HEK293 (cell line): ENCODE measurements at regions not wholly inside any gene's neighbourhood (a gene's known extent, or its start where the extent isn't known, plus 50 kb on each side); places are given as distances from the start of the nearest gene placed in this dataset.

Experiments
- BCL6B ChIP-seq: fragments of 450-650 bp; formaldehyde crosslinking; IDR thresholded peaks from 2 replicates; pipeline ENCODE4 v1.5.1; 2017; ENCODE audit warnings: missing biosample characterization, missing genetic modification characterization
- CTCF ChIP-seq: fragments of 450-650 bp; formaldehyde crosslinking; IDR thresholded peaks from 2 replicates; pipeline ENCODE4 v1.5.1; 2016; ENCODE audit warnings: missing biosample characterization, missing genetic modification characterization
- ELK4 ChIP-seq: IDR thresholded peaks from 2 replicates; pipeline ENCODE4 v1.6.1; 2011; ENCODE audit warnings: mild to moderate bottlenecking, low read depth, low read length, borderline replicate concordance
- GLIS2 ChIP-seq: fragments of 450-650 bp; formaldehyde crosslinking; IDR thresholded peaks from 2 replicates; pipeline ENCODE4 v1.5.1; 2016; ENCODE audit warnings: missing biosample characterization, missing genetic modification characterization
- HOXD13 ChIP-seq: sonication (generic); formaldehyde crosslinking; IDR thresholded peaks from 2 replicates; pipeline ENCODE4 v1.8.0; 2022; ENCODE audit warnings: missing genetic modification reagents, borderline replicate concordance
- OSR2 ChIP-seq: fragments of 450-650 bp; formaldehyde crosslinking; IDR thresholded peaks from 2 replicates; pipeline ENCODE4 v1.5.1; 2016; ENCODE audit warnings: missing biosample characterization, missing genetic modification characterization
- YY1 ChIP-seq: fragments of 450-650 bp; formaldehyde crosslinking; IDR thresholded peaks from 2 replicates; pipeline ENCODE4 v1.5.1; 2018; ENCODE audit warnings: missing biosample characterization, missing genetic modification characterization
- ZBTB20 ChIP-seq: fragments of 450-650 bp; formaldehyde crosslinking; IDR thresholded peaks from 2 replicates; pipeline ENCODE4 v1.5.1; 2016; ENCODE audit warnings: missing biosample characterization, missing genetic modification characterization
- ZBTB6 ChIP-seq: fragments of 450-650 bp; formaldehyde crosslinking; IDR thresholded peaks from 2 replicates; pipeline ENCODE4 v1.5.1; 2017; ENCODE audit warnings: missing biosample characterization, missing genetic modification characterization
- ZBTB7A ChIP-seq: fragments of 450-650 bp; formaldehyde crosslinking; IDR thresholded peaks from 2 replicates; pipeline ENCODE4 v1.5.1; 2016; ENCODE audit warnings: low read depth, missing biosample characterization, missing genetic modification characterization
- ZBTB8A ChIP-seq: fragments of 450-650 bp; formaldehyde crosslinking; IDR thresholded peaks from 2 replicates; pipeline ENCODE4 v1.5.1; 2016; ENCODE audit warnings: missing biosample characterization, missing genetic modification characterization
- ZNF114 ChIP-seq: fragments of 450-650 bp; formaldehyde crosslinking; IDR thresholded peaks from 2 replicates; pipeline ENCODE4 v1.5.0; 2017; ENCODE audit warnings: missing biosample characterization, missing genetic modification characterization
- ZNF148 ChIP-seq: fragments of 450-650 bp; formaldehyde crosslinking; IDR thresholded peaks from 2 replicates; pipeline ENCODE4 v1.5.0; 2017; ENCODE audit warnings: missing biosample characterization, missing genetic modification characterization, borderline replicate concordance
- ZNF266 ChIP-seq: fragments of 450-650 bp; formaldehyde crosslinking; IDR thresholded peaks from 2 replicates; pipeline ENCODE4 v1.5.1; 2016; ENCODE audit warnings: missing biosample characterization, missing genetic modification characterization, low read depth
- ZNF280C ChIP-seq: fragments of 450-650 bp; formaldehyde crosslinking; IDR thresholded peaks from 2 replicates; pipeline ENCODE4 v1.5.1; 2016; ENCODE audit warnings: missing biosample characterization, missing genetic modification characterization
- ZNF350 ChIP-seq: fragments of 450-650 bp; formaldehyde crosslinking; IDR thresholded peaks from 2 replicates; pipeline ENCODE4 v1.5.0; 2017; ENCODE audit warnings: missing biosample characterization, mild to moderate bottlenecking, missing genetic modification characterization
- ZNF394 ChIP-seq: fragments of 450-650 bp; formaldehyde crosslinking; IDR thresholded peaks from 2 replicates; pipeline ENCODE4 v1.5.1; 2016; ENCODE audit warnings: missing biosample characterization, missing genetic modification characterization, mild to moderate bottlenecking, moderate library complexity, borderline replicate concordance
- ZNF398 ChIP-seq: fragments of 450-650 bp; formaldehyde crosslinking; IDR thresholded peaks from 2 replicates; pipeline ENCODE4 v1.5.1; 2017; ENCODE audit warnings: missing biosample characterization, missing genetic modification characterization
- ZNF530 ChIP-seq: fragments of 450-650 bp; formaldehyde crosslinking; IDR thresholded peaks from 2 replicates; pipeline ENCODE4 v1.5.1; 2016; ENCODE audit warnings: low read depth, missing biosample characterization, missing genetic modification characterization
- ZNF558 ChIP-seq: fragments of 450-650 bp; formaldehyde crosslinking; IDR thresholded peaks from 2 replicates; pipeline ENCODE4 v1.5.1; 2016; ENCODE audit warnings: missing biosample characterization, missing genetic modification characterization
- ZNF596 ChIP-seq: fragments of 450-650 bp; IDR thresholded peaks from 2 replicates; pipeline ENCODE4 v1.5.0; 2018; ENCODE audit warnings: missing biosample characterization, mild to moderate bottlenecking, missing genetic modification characterization, moderate library complexity
- ZNF621 ChIP-seq: fragments of 450-650 bp; formaldehyde crosslinking; IDR thresholded peaks from 2 replicates; pipeline ENCODE4 v1.5.1; 2017; ENCODE audit warnings: missing biosample characterization, missing genetic modification characterization
- ZNF629 ChIP-seq: fragments of 450-650 bp; formaldehyde crosslinking; IDR thresholded peaks from 2 replicates; pipeline ENCODE4 v1.5.1; 2017; ENCODE audit warnings: missing biosample characterization, missing genetic modification characterization
- ZNF654 ChIP-seq: fragments of 450-650 bp; formaldehyde crosslinking; IDR thresholded peaks from 2 replicates; pipeline ENCODE4 v1.5.1; 2016; ENCODE audit warnings: low read depth, missing biosample characterization, missing genetic modification characterization
- ZNF707 ChIP-seq: fragments of 450-650 bp; formaldehyde crosslinking; IDR thresholded peaks from 2 replicates; pipeline ENCODE4 v1.5.1; 2016; ENCODE audit warnings: missing biosample characterization, missing genetic modification characterization
- ZNF777 ChIP-seq: fragments of 450-650 bp; formaldehyde crosslinking; IDR thresholded peaks from 2 replicates; pipeline ENCODE4 v1.5.1; 2017; ENCODE audit warnings: missing biosample characterization, missing genetic modification characterization, borderline replicate concordance
- ZNF792 ChIP-seq: fragments of 450-650 bp; formaldehyde crosslinking; IDR thresholded peaks from 2 replicates; pipeline ENCODE4 v1.5.1; 2016; ENCODE audit warnings: missing biosample characterization, missing genetic modification characterization
- ZNF843 ChIP-seq: fragments of 450-650 bp; formaldehyde crosslinking; IDR thresholded peaks from 2 replicates; pipeline ENCODE4 v1.5.1; 2016; ENCODE audit warnings: missing biosample characterization, missing genetic modification characterization
- ZSCAN23 ChIP-seq: fragments of 450-650 bp; formaldehyde crosslinking; IDR thresholded peaks from 2 replicates; pipeline ENCODE4 v1.5.1; 2016; ENCODE audit warnings: missing biosample characterization, missing genetic modification characterization
- ZSCAN30 ChIP-seq: fragments of 450-650 bp; IDR thresholded peaks from 2 replicates; pipeline ENCODE4 v1.5.1; 2018; ENCODE audit warnings: missing biosample characterization, mild to moderate bottlenecking, missing genetic modification characterization, moderate library complexity

- TF ChIP-seq ZNF707 (tag by site-specific recombination) (no peak), ZNF530 (tag by site-specific recombination) (no peak), ZBTB8A (tag by site-specific recombination) (peak; percentile 13; the same call in 1 of the 2 replicates), ZNF280C (tag by site-specific recombination) (no peak), YY1 (no peak), HOXD13 (CRISPR knock-in tag) (no peak), ZNF792 (tag by site-specific recombination) (no peak), ZNF394 (peak; percentile 33; the same call in 1 of the 2 replicates), ZSCAN30 (tag by site-specific recombination) (peak; percentile 69), GLIS2 (tag by site-specific recombination) (no peak), ZNF350 (tag by site-specific recombination) (no peak), ZBTB20 (tag by site-specific recombination) (peak; percentile 87), ZNF777 (tag by site-specific recombination) (no peak), ZNF266 (tag by site-specific recombination) (no peak), ZNF558 (tag by site-specific recombination) (no peak), ZBTB6 (tag by site-specific recombination) (no peak), BCL6B (tag by site-specific recombination) (no peak), ZNF654 (peak; percentile 86), ELK4 (no peak), ZBTB7A (no peak), ZNF398 (tag by site-specific recombination) (no peak), ZNF621 (tag by site-specific recombination) (no peak), ZNF843 (tag by site-specific recombination) (0 out of 2 replicates have a peak, but pooled peaks have one; percentile 19), ZNF596 (tag by site-specific recombination) (no peak), ZSCAN23 (tag by site-specific recombination) (no peak), ZNF114 (tag by site-specific recombination) (no peak), OSR2 (tag by site-specific recombination) (no peak), CTCF (tag by site-specific recombination) (peak; percentile 95), ZNF148 (no peak), ZNF629 (no peak)
These were observed 52.7 kb upstream of the MAPK4 start (continued) for GRCh38 chr18:50507120-50507590.
